ENCODE measurements at regions not wholly inside any gene's neighbourhood (a gene's known extent, or its start where the extent isn't known, plus 50 kb on each side); places are given as distances from the start of the nearest gene placed in this dataset.

- in situ Hi-C loops (cut with HindIII; ENCODE audit: low sequenced_read_pairs) = no loop called here
These were observed 295.5 kb downstream of the DTWD2 start for GRCh38 chr5:118692811-118693342.

- in situ Hi-C loops (cut with HindIII; ENCODE audit: low sequenced_read_pairs) = no loop called here
These were observed 300.4 kb downstream of the DTWD2 start for GRCh38 chr5:118687661-118688621.

- in situ Hi-C loops (cut with HindIII; ENCODE audit: low sequenced_read_pairs) = no loop called here
These were observed 301.2 kb downstream of the DTWD2 start for GRCh38 chr5:118687100-118687499.

- in situ Hi-C loops (cut with HindIII; ENCODE audit: low sequenced_read_pairs) = no loop called here
These were observed 306.7 kb downstream of the DTWD2 start for GRCh38 chr5:118681655-118682054.

GRCh38 chr5:118679264-118679940, 308.9 kb downstream of the DTWD2 start:
- in situ Hi-C loops (cut with HindIII; ENCODE audit: low sequenced_read_pairs) = no loop called here

GRCh38 chr5:118678746-118679145, 309.6 kb downstream of the DTWD2 start:
- in situ Hi-C loops (cut with HindIII; ENCODE audit: low sequenced_read_pairs) = no loop called here

GRCh38 chr5:118675247-118675646, 313.1 kb downstream of the DTWD2 start:
- in situ Hi-C loops (cut with HindIII; ENCODE audit: low sequenced_read_pairs) = no loop called here

- in situ Hi-C loops (cut with HindIII; ENCODE audit: low sequenced_read_pairs) = no loop called here
These were observed 330.8 kb downstream of the DTWD2 start for GRCh38 chr5:118657576-118657975.

- in situ Hi-C loops (cut with HindIII; ENCODE audit: low sequenced_read_pairs) = no loop called here
These were observed 334.5 kb downstream of the DTWD2 start for GRCh38 chr5:118653872-118654271.

GRCh38 chr5:118653183-118653582, 335.2 kb downstream of the DTWD2 start:
- in situ Hi-C loops (cut with HindIII; ENCODE audit: low sequenced_read_pairs) = no loop called here

GRCh38 chr5:118651002-118651401, 337.3 kb downstream of the DTWD2 start:
- in situ Hi-C loops (cut with HindIII; ENCODE audit: low sequenced_read_pairs) = no loop called here

- in situ Hi-C loops (cut with HindIII; ENCODE audit: low sequenced_read_pairs) = no loop called here
These were observed 340.8 kb downstream of the DTWD2 start for GRCh38 chr5:118647587-118647986.

- in situ Hi-C loops (cut with HindIII; ENCODE audit: low sequenced_read_pairs) = no loop called here
These were observed 341.4 kb downstream of the DTWD2 start for GRCh38 chr5:118646917-118647316.

- in situ Hi-C loops (cut with HindIII; ENCODE audit: low sequenced_read_pairs) = no loop called here
These were observed 350.2 kb downstream of the DTWD2 start for GRCh38 chr5:118637947-118638670.

- in situ Hi-C loops (cut with HindIII; ENCODE audit: low sequenced_read_pairs) = no loop called here
These were observed 359.5 kb downstream of the DTWD2 start for GRCh38 chr5:118628660-118629354.

- in situ Hi-C loops (cut with HindIII; ENCODE audit: low sequenced_read_pairs) = no loop called here
These were observed 368.1 kb downstream of the DTWD2 start for GRCh38 chr5:118620233-118620632.

GRCh38 chr5:118619823-118620222, 368.5 kb downstream of the DTWD2 start:
- in situ Hi-C loops (cut with HindIII; ENCODE audit: low sequenced_read_pairs) = no loop called here

GRCh38 chr5:118616281-118616680, 372.1 kb downstream of the DTWD2 start:
- in situ Hi-C loops (cut with HindIII; ENCODE audit: low sequenced_read_pairs) = no loop called here

GRCh38 chr5:118614731-118615456, 373.5 kb downstream of the DTWD2 start:
- in situ Hi-C loops (cut with HindIII; ENCODE audit: low sequenced_read_pairs) = no loop called here

Data from endothelial cell of hepatic sinusoid (primary cell).